Psoas muscle (tissue), 7 donors: ENCODE measurements at regions not wholly inside any gene's neighbourhood (a gene's known extent, or its start where the extent isn't known, plus 50 kb on each side); places are given as distances from the start of the nearest gene placed in this dataset.

ENCODE experiments used
- ATAC-seq, 4 donors: fragments of 200-7000 bp; cut with Tn5 transposase; one replicate each; pipeline ENCODE4 v1.9.1; 2020; ENCODE audit warnings: moderate library complexity in 3 of 4, mild to moderate bottlenecking in 2 of 4
- DNase-seq, 2 donors: peaks; one replicate each; pipeline ENCODE4 v3.0.0-alpha.2; 2020
- H3K27ac ChIP-seq: fragments of 200-600 bp; one replicate; pipeline ENCODE4 v1.8.0; 2022
- H3K27me3 ChIP-seq, 3 donors: fragments of 200-600 bp in 1 of 3; one replicate each; pipeline versions ENCODE4 v1.6.1 to v1.8.0; 2013 to 2022; ENCODE audit warnings: low read length in 2 of 3, mild to moderate bottlenecking in 2 of 3, moderate library complexity in 1 of 3; ENCODE audit not compliant: insufficient read depth in 3 of 3
- H3K36me3 ChIP-seq, 2 donors: fragments of 200-600 bp in 1 of 2; one replicate each; pipeline versions ENCODE4 v1.6.1 to v1.8.0; 2013 to 2022; ENCODE audit warnings: low read depth in 1 of 2, mild to moderate bottlenecking in 1 of 2, moderate library complexity in 1 of 2; ENCODE audit not compliant: insufficient read depth in 1 of 2
- H3K4me1 ChIP-seq: fragments of 200-600 bp; one replicate; pipeline ENCODE4 v1.8.0; 2022
- H3K4me3 ChIP-seq: fragments of 200-600 bp; one replicate; pipeline ENCODE4 v1.8.0; 2022; ENCODE audit warnings: mild to moderate bottlenecking
- H3K9me3 ChIP-seq: fragments of 200-600 bp; one replicate; pipeline ENCODE4 v1.8.0; 2022
- CTCF ChIP-seq: fragments of 200-600 bp; IDR thresholded peaks from one replicate; pipeline ENCODE4 v1.8.0; 2022; ENCODE audit warnings: antibody characterized with exemption
- WGBS, 3 donors: extraction: QIAGEN DNeasy Blood & Tissue Kit; methylation state at CpG; one replicate each; pipeline versions ENCODE4 v1.1.6 to v1.1.7; 2013; 5-methylcytosine and 5-hydroxymethylcytosine counted together
- intact Hi-C, 2 donors: fragments of 100-400 bp; cut with DNase I; formaldehyde crosslinking; loops; one replicate each; pipeline versions ENCODE4 v1.11.0 to v1.14.2; 2022
- donor health status: healthy with polysubstance abuse.
- donor health status: DM: no; HTN: no; CAD: no; lungs with moderate emphysema.
- donor health status: Bipolar disorder and iron deficiency.
- donor health status: healthy.
- donor health status: DM: yes; HTN: yes; CAD: no.
- donor health status: DM: no; HTN: no; CAD: no.
- donor health status: DM: yes; HTN: yes; CAD: no.

GRCh38 chr2:158038901-158039300 lies 62.8 kb upstream of the UPP2 start:
- no peaks in the 10 kb centered on the region for H3K4me1 ChIP-seq
- no peak for TF ChIP-seq CTCF
- ATAC-seq = no peak
- intact Hi-C loops = no loop called here
- H3K4me3 ChIP-seq = no peak overlapping the region
- no peak for DNase-seq
- 83 to 90% (median 90%) methylated on average over 5 of the region's 5 CpGs for WGBS, 3 donors
- H3K36me3 ChIP-seq = no peaks in the 10 kb centered on the region
- no peaks in the 10 kb centered on the region for H3K9me3 ChIP-seq
- no peak overlapping the region for H3K27ac ChIP-seq
- H3K27me3 ChIP-seq = no peaks in the 10 kb centered on the region

DNA sequence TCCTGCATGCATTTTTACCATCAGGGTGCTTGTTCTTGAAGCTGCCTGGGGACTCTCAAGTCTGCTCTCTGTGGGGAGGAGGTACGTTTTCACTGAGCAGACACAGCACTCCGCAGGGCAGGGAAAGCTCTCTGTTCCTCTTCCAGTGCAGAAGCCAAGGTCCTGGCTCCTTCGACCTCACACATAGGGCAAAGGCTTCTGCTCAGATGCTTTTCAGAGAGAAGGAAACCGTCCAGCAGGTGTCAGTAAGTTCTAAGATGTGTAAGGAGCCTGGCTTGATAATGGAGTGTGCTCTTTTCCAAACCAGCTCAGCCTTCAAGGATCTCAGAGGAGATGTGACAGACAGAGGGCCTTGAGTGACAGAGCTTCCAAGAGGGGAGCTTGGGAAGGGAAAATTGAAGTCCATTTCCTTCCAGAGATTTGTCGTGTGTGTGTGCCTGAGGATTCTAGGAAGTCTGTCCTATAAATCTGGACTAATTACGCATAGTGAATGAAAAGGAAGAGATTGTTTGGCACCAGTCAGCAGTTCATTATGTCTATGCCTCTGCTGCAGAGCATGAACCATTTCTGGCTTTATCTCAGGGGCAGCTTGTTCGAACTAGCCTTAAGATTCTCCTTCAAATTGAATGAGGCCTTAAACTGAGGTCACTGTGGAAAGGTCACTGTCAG lies 67.3 kb upstream of the UPP2 start:
- H3K27me3 ChIP-seq = no peaks in the 10 kb centered on the region
- no peak overlapping the region for H3K27ac ChIP-seq
- 34 to 45% (median 43%) methylated on average over 7 of the region's 7 CpGs for WGBS, 3 donors
- no peaks in the 10 kb centered on the region for H3K9me3 ChIP-seq
- no peaks in the 10 kb centered on the region for H3K4me1 ChIP-seq
- ATAC-seq = no peak
- TF ChIP-seq CTCF = peak; percentile 37
- intact Hi-C loops = no loop called here
- DNase-seq = no peak
- no peaks in the 10 kb centered on the region for H3K36me3 ChIP-seq
- no peak overlapping the region for H3K4me3 ChIP-seq

- no peak for ATAC-seq
- intact Hi-C loops = no loop called here
- Histone ChIP-seq H3K27ac (no peak overlapping the region), H3K27me3 (no peaks in the 10 kb centered on the region), H3K9me3 (no peaks in the 10 kb centered on the region), H3K36me3 (no peaks in the 10 kb centered on the region), H3K4me1 (no peaks in the 10 kb centered on the region), H3K4me3 (no peak overlapping the region)
- no peak for DNase-seq
- 25 to 42% (median 32%) methylated on average over 4 of the region's 4 CpGs for WGBS, 3 donors
- TF ChIP-seq CTCF = no peak
Measured at GRCh38 chr2:158031371-158031770, 70.3 kb upstream of the UPP2 start.

- 59 to 63% (median 62%) methylated on average over 11 of the region's 11 CpGs for WGBS, 3 donors
- no peak for DNase-seq
- no peak for ATAC-seq
- TF ChIP-seq CTCF = no peak
- Histone ChIP-seq H3K36me3 (no peaks in the 10 kb centered on the region), H3K4me1 (no peaks in the 10 kb centered on the region), H3K4me3 (no peak overlapping the region), H3K9me3 (no peaks in the 10 kb centered on the region), H3K27ac (no peak overlapping the region), H3K27me3 (no peaks in the 10 kb centered on the region)
- intact Hi-C loops = loop anchor here (5.0 kb wide), 1 partner anchor 727 kb away; no protein-coding TSS in a partner anchor
Measured at GRCh38 chr2:158025255-158025996, 76.2 kb upstream of the UPP2 start.
